CD4-positive, CD25-positive, alpha-beta regulatory T cell (primary cell): ENCODE measurements at regions not wholly inside any gene's neighbourhood (a gene's known extent, or its start where the extent isn't known, plus 50 kb on each side); places are given as distances from the start of the nearest gene placed in this dataset.

ENCODE experiments used
- ATAC-seq, 2 donors: fragments of 150-1000 bp; cut with Tn5 transposase; one replicate each; pipeline ENCODE4 v1.10.0; 2021; ENCODE audit warnings: low read depth in 2 of 2, moderate number of reproducible peaks in 2 of 2, moderate library complexity in 1 of 2
- DNase-seq, 3 donors: peaks; one replicate each; pipeline versions ENCODE4 v3.0.0 to v3.0.0-alpha.2; 2012 to 2022; ENCODE audit warnings: mixed read lengths in 1 of 3
- H3K27ac ChIP-seq: one replicate; pipeline ENCODE4 v1.7.0; 2013; ENCODE audit warnings: mild to moderate bottlenecking, low read length; ENCODE audit not compliant: insufficient read depth, poor library complexity, severe bottlenecking
- H3K27me3 ChIP-seq: one replicate; pipeline ENCODE4 v1.7.0; 2013; ENCODE audit warnings: low read length; ENCODE audit not compliant: control insufficient read depth, insufficient read depth
- H3K36me3 ChIP-seq: one replicate; pipeline ENCODE4 v1.7.0; 2013; ENCODE audit warnings: mild to moderate bottlenecking, low read length, moderate library complexity; ENCODE audit not compliant: control insufficient read depth, insufficient read depth
- H3K4me1 ChIP-seq: 2 replicates; pipeline ENCODE4 v1.7.0; 2013; ENCODE audit warnings: mild to moderate bottlenecking, low read length; ENCODE audit not compliant: insufficient read depth, control insufficient read depth, poor library complexity, severe bottlenecking
- H3K4me3 ChIP-seq: one replicate; pipeline ENCODE4 v1.7.0; 2013; ENCODE audit warnings: low read depth, mild to moderate bottlenecking, low read length, moderate library complexity
- H3K9me3 ChIP-seq, 2 experiments: 1 replicate in 1 of 2; 2 replicates in 1 of 2; pipeline ENCODE4 v1.7.0; 2013; ENCODE audit warnings: low read length in 2 of 2, mild to moderate bottlenecking in 1 of 2, moderate library complexity in 1 of 2; ENCODE audit not compliant: control insufficient read depth in 2 of 2
- H3K27ac Mint-ChIP-seq, 3 donors: one replicate each; pipeline ENCODE4 v1.8.0; 2020 to 2022; ENCODE audit warnings: mild to moderate bottlenecking in 3 of 3, mixed read lengths in 3 of 3, moderate library complexity in 2 of 3
- H3K27me3 Mint-ChIP-seq: one replicate; pipeline ENCODE4 v1.8.0; 2022; ENCODE audit warnings: mild to moderate bottlenecking, mixed read lengths
- H3K36me3 Mint-ChIP-seq: one replicate; pipeline ENCODE4 v1.8.0; 2020; ENCODE audit warnings: mixed read lengths
- H3K4me1 Mint-ChIP-seq, 4 donors: one replicate each; pipeline ENCODE4 v1.8.0; 2020 to 2022; ENCODE audit warnings: mixed read lengths in 4 of 4, mild to moderate bottlenecking in 1 of 4
- H3K4me3 Mint-ChIP-seq, 4 donors: one replicate each; pipeline ENCODE4 v1.8.0; 2020 to 2022; ENCODE audit warnings: mild to moderate bottlenecking in 4 of 4, mixed read lengths in 4 of 4, moderate library complexity in 3 of 4
- H3K9me3 Mint-ChIP-seq, 7 donors: one replicate each; pipeline ENCODE4 v1.8.0; 2020 to 2022; ENCODE audit warnings: mixed read lengths in 7 of 7, mild to moderate bottlenecking in 3 of 7, moderate library complexity in 2 of 7

DNA sequence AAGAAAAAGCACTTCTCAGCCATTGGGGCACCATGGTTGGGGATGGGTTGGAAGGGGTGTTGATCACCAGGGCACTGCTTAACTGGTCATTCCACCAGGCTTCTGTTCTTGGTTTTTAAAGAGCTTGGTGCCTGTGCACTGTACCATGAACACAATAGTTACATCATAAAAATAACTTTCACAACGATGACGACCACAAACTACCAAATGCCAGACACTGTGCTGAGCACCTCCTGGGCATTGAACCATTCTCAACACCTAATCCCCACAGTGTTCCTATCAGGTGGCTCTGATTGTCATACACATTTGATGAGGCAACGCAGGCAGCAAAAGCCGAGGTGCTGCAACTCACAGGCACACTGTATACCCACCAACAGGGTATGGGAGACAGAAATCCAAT is 208.0 kb downstream of the FOXL1 start:
- ATAC-seq (no peak), DNase-seq (no peak)
- Mint-ChIP-seq H3K27ac (no peak overlapping the region), H3K36me3 (no peaks in the 10 kb centered on the region), H3K9me3 (no peaks in the 10 kb centered on the region), H3K27me3 (peaks cover 5% of the 10 kb centered on the region), H3K4me1 (peaks cover 0 to 4% (median 0%) of the 10 kb centered on the region in 4 donors), H3K4me3 (no peak overlapping the region)
- Histone ChIP-seq H3K27ac (no peak overlapping the region), H3K4me1 (no peaks in the 10 kb centered on the region), H3K27me3 (no peaks in the 10 kb centered on the region), H3K4me3 (no peak overlapping the region), H3K36me3 (no peaks in the 10 kb centered on the region), H3K9me3 (no peaks in the 10 kb centered on the region)

DNA sequence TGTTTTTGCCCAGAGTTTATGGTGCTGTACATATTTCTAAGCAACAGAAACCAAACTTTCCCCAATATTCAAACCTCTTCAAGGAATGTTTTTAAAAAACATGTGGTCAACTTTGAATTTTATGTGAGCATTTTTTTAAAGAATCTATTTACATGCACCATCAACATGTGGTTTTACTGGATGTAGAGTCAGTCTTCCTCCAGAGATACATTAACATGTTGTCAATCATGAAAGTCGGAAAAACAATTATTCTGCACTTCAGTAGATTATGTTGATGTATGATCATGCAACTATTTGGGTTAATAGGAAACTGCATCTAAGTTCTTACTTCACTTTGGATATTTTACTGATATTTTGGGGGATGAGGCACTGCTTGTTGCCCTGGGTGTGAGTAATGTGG is 208.6 kb downstream of the FOXL1 start:
- Mint-ChIP-seq H3K4me1 (peaks cover 0 to 4% (median 0%) of the 10 kb centered on the region in 4 donors), H3K36me3 (no peaks in the 10 kb centered on the region)
- H3K27me3 ChIP-seq: no peaks in the 10 kb centered on the region

DNA sequence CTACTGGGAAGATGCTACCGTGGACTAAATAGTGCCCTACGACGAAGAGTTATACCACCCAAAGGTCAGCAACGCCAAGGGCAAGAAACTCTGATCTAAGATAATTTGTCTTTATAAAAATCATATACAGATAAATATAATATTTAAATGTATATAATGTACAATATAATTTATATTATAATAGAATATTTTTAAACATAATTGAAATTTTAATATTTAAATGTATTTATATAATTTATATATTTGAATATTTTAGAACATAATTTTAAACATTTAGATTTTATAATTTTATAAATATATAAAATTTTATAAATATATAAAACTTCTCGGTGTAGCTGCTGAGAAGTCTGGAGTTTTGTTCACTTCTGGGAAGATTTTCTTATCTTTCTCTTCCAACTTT is 209.2 kb downstream of the FOXL1 start:
- no peaks in the 10 kb centered on the region for H3K4me1 ChIP-seq
- H3K9me3 ChIP-seq: no peaks in the 10 kb centered on the region
- H3K27ac ChIP-seq: no peak overlapping the region
- H3K27me3 Mint-ChIP-seq: peaks cover 5% of the 10 kb centered on the region
- H3K4me1 Mint-ChIP-seq: peaks cover 0 to 4% (median 0%) of the 10 kb centered on the region in 4 donors
- H3K27ac Mint-ChIP-seq: no peak overlapping the region
- no peak overlapping the region for H3K4me3 Mint-ChIP-seq
- ATAC-seq: no peak
- H3K36me3 Mint-ChIP-seq: no peaks in the 10 kb centered on the region
- H3K27me3 ChIP-seq: no peaks in the 10 kb centered on the region
- no peak overlapping the region for H3K4me3 ChIP-seq
- no peak for DNase-seq
- H3K9me3 Mint-ChIP-seq: no peaks in the 10 kb centered on the region
- H3K36me3 ChIP-seq: no peaks in the 10 kb centered on the region

More for the DNA sequence above, 208.6 kb downstream of the FOXL1 start:
- no peak overlapping the region for H3K27ac ChIP-seq
- H3K4me3 ChIP-seq: no peak overlapping the region
- no peak for ATAC-seq
- H3K9me3 ChIP-seq: no peaks in the 10 kb centered on the region
- Mint-ChIP-seq H3K27ac (no peak overlapping the region), H3K9me3 (no peaks in the 10 kb centered on the region), H3K4me3 (no peak overlapping the region), H3K27me3 (peaks cover 5% of the 10 kb centered on the region)
- no peaks in the 10 kb centered on the region for H3K4me1 ChIP-seq
- no peak for DNase-seq
- no peaks in the 10 kb centered on the region for H3K36me3 ChIP-seq

DNA sequence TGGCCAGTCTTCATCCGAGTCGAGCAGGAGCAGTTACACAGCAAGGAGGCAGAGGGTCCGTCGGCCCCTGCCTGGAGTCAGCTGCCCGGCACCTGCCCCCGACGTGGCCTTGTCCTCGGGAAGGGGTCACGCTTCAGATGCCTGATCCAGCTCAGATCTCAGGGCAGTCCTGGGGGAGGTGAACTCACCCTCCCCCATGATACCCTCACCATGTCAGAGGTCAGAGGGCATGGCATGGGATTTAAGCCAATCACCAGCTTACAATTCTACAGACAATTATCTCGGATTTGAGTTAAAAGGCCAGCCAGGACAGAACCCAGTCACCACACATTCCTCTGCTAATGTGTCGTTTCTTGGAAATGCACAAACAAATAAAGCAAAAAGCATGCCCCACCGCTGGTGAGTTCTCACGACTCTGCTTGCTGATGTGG is 211.3 kb downstream of the FOXL1 start:
- no peaks in the 10 kb centered on the region for H3K27me3 ChIP-seq
- Mint-ChIP-seq H3K36me3 (no peaks in the 10 kb centered on the region), H3K27me3 (peaks cover 5% of the 10 kb centered on the region), H3K4me1 (peaks cover 0 to 4% (median 0%) of the 10 kb centered on the region in 4 donors), H3K27ac (no peak overlapping the region), H3K4me3 (no peak overlapping the region), H3K9me3 (no peaks in the 10 kb centered on the region)
- no peaks in the 10 kb centered on the region for H3K4me1 ChIP-seq
- no peaks in the 10 kb centered on the region for H3K9me3 ChIP-seq
- no peak for ATAC-seq
- H3K27ac ChIP-seq: no peak overlapping the region
- H3K4me3 ChIP-seq: no peak overlapping the region
- DNase-seq: no peak
- no peaks in the 10 kb centered on the region for H3K36me3 ChIP-seq

DNA sequence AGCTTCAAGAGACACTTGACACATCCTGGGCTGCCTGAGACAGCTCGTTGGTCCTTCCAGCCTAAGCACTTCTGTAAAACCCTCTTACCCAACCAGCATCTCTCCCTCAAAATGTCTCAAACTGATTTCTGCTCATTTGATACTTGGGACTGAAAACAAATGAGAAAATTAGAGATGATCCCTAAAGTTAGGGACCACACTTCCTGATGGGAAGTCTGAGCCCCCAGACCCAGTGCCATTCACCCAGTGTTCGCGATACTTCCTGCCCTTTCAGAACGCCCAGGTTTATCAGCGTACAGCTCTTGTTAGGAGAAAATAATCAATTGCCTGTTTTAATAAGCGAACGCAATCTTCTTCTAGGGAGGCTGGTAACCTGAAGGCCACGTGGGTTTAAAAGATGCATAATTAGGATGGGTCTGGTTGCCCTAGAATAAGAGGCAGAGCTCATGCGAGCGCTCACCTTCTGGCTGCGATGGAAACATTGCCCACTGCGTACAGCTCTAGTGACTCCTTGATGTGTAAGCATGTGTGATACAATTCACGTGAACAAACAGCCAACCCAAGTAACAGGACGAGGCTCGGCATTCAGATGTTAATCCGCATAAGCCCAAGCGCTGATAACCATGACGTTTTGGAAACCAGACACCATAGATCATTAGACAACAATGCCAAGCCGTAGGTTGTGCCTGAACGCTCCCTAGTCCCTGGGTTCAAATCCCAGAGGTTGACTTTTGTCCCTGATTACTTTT is 213.1 kb downstream of the FOXL1 start:
- peaks cover 5% of the 10 kb centered on the region for H3K27me3 Mint-ChIP-seq
- H3K9me3 Mint-ChIP-seq: no peaks in the 10 kb centered on the region
- no peak overlapping the region for H3K27ac Mint-ChIP-seq
- no peak overlapping the region for H3K4me3 Mint-ChIP-seq
- DNase-seq (no peak), ATAC-seq (no peak)
- no peaks in the 10 kb centered on the region for H3K36me3 Mint-ChIP-seq
- Histone ChIP-seq H3K9me3 (no peaks in the 10 kb centered on the region), H3K36me3 (no peaks in the 10 kb centered on the region), H3K4me1 (no peaks in the 10 kb centered on the region), H3K27me3 (no peaks in the 10 kb centered on the region), H3K4me3 (no peak overlapping the region), H3K27ac (no peak overlapping the region)
- H3K4me1 Mint-ChIP-seq: peaks cover 0 to 4% (median 0%) of the 10 kb centered on the region in 4 donors

DNA sequence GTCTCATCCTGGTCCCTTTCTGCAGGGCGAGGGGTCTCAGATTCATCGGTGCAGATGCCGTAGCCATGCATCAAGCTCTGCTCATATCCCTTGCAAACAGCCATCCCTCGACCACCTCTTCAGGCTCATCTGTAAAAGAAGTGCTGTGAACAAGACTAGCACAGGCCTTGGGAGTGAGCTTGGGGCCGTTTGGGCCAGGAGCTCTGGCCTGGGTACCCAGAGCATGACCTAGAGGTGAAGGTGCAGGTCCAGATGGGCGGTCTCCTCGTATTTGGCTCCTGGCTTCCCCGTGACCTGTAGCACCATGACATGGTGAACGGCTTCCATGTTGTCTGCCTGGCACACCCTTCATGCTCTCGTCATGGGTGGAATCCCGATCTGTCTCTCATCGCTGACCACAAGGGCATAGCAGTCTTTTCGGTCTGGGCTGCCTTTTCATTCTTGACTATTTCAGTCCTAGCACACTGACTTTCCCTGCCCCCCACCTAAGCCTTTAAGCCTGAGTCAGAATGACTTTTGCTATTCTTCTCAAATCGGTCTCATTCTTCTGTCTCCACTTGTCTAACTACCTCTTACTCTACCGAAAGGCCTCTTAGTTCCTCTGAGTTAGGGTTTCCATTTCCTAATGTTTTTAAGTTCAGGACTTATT is 216.0 kb downstream of the FOXL1 start:
- DNase-seq (no peak), ATAC-seq (no peak)
- H3K36me3 ChIP-seq: no peaks in the 10 kb centered on the region
- no peaks in the 10 kb centered on the region for H3K4me1 ChIP-seq
- Mint-ChIP-seq H3K27me3 (peaks cover 6% of the 10 kb centered on the region), H3K36me3 (no peaks in the 10 kb centered on the region), H3K4me1 (no peaks in the 10 kb centered on the region), H3K27ac (no peak overlapping the region), H3K9me3 (peaks cover 0 to 1% (median 0%) of the 10 kb centered on the region in 7 donors), H3K4me3 (no peak overlapping the region)
- no peak overlapping the region for H3K4me3 ChIP-seq
- H3K27me3 ChIP-seq: peaks cover 2% of the 10 kb centered on the region
- no peak overlapping the region for H3K27ac ChIP-seq
- no peaks in the 10 kb centered on the region for H3K9me3 ChIP-seq

DNA sequence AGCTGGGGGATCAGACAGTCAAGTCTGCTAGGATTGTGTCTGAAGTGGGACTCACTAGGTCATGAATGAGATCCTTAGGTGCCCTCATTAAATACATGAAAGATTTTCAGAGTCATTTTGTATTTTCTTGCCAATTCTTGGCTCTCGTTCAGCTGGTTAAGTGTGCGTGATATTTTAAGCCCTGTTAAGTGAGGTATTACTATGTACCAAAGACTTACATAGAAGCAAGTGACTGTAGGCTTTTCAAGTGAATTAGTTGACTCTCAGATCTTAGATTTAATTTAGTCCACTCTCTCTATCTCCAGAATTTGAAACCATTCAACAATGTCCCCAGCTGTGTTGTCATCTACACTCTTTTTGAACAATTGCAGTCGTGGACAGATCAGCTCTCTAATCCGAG is 219.4 kb downstream of the FOXL1 start:
- no peaks in the 10 kb centered on the region for H3K36me3 ChIP-seq
- H3K27ac Mint-ChIP-seq: no peak overlapping the region
- no peak overlapping the region for H3K27ac ChIP-seq
- no peak overlapping the region for H3K4me3 ChIP-seq
- H3K36me3 Mint-ChIP-seq: no peaks in the 10 kb centered on the region
- peaks cover 0 to 3% (median 0%) of the 10 kb centered on the region in 7 donors for H3K9me3 Mint-ChIP-seq
- H3K4me1 Mint-ChIP-seq: no peaks in the 10 kb centered on the region
- no peak for DNase-seq
- peaks cover 5% of the 10 kb centered on the region for H3K27me3 Mint-ChIP-seq
- H3K9me3 ChIP-seq: no peaks in the 10 kb centered on the region
- no peak overlapping the region for H3K4me3 Mint-ChIP-seq
- H3K27me3 ChIP-seq: peaks cover 9% of the 10 kb centered on the region
- ATAC-seq: no peak
- no peaks in the 10 kb centered on the region for H3K4me1 ChIP-seq
